Activated naive CD4-positive, alpha-beta T cell treated with anti-CD3 and anti-CD28 coated beads for 36 hours (primary cell): ENCODE measurements at regions not wholly inside any gene's neighbourhood (a gene's known extent, or its start where the extent isn't known, plus 50 kb on each side); places are given as distances from the start of the nearest gene placed in this dataset.
A peak's percentile ranks its signal among the peaks of the same experiment; 100 is the strongest.
"Not testable (repeated sequence)": the region's sequence is repeated elsewhere in the genome, so short reads cannot be mapped to it uniquely, and the experiment has no call there.

ENCODE experiments used
- CTCF ChIA-PET: fragments of 350-600 bp; sonication (Branson Sonifier 250); formaldehyde crosslinking; loops from one replicate; lab custom pipeline; 2021; ENCODE audit warnings: antibody characterized with exemption; lab: Charles Lee
- DNase-seq: peaks from one replicate; pipeline ENCODE4 v3.0.0-alpha.2; 2020
- H3K27ac Mint-ChIP-seq: one replicate; pipeline ENCODE4 v1.8.0; 2021; ENCODE audit warnings: mild to moderate bottlenecking, mixed read lengths
- H3K27me3 Mint-ChIP-seq: one replicate; pipeline ENCODE4 v1.8.0; 2021; ENCODE audit warnings: low read depth, mixed read lengths
- H3K36me3 Mint-ChIP-seq: one replicate; pipeline ENCODE4 v1.8.0; 2021; ENCODE audit warnings: low read depth, mixed read lengths
- H3K4me1 Mint-ChIP-seq: one replicate; pipeline ENCODE4 v1.8.0; 2021; ENCODE audit warnings: low read depth, mixed read lengths
- H3K4me3 Mint-ChIP-seq: one replicate; pipeline ENCODE4 v1.8.0; 2021; ENCODE audit warnings: mild to moderate bottlenecking, moderate library complexity, mixed read lengths
- H3K9me3 Mint-ChIP-seq: one replicate; pipeline ENCODE4 v1.8.0; 2021; ENCODE audit warnings: mixed read lengths
- intact Hi-C: fragments of 100-400 bp; cut with micrococcal nuclease; formaldehyde crosslinking; loops from one replicate; pipeline ENCODE4 v1.15.1; 2023

GRCh38 chr2:201568217-201568820, 75.0 kb downstream of the TMEM237 start:
- Mint-ChIP-seq H3K4me1 (peaks cover 4% of the 10 kb centered on the region), H3K4me3 (no peak overlapping the region), H3K27me3 (no peaks in the 10 kb centered on the region), H3K36me3 (no peaks in the 10 kb centered on the region), H3K27ac (no peak overlapping the region), H3K9me3 (no peaks in the 10 kb centered on the region)
- intact Hi-C loops = no loop called here
- CTCF ChIA-PET = no interaction called here
- no peak for DNase-seq

DNA sequence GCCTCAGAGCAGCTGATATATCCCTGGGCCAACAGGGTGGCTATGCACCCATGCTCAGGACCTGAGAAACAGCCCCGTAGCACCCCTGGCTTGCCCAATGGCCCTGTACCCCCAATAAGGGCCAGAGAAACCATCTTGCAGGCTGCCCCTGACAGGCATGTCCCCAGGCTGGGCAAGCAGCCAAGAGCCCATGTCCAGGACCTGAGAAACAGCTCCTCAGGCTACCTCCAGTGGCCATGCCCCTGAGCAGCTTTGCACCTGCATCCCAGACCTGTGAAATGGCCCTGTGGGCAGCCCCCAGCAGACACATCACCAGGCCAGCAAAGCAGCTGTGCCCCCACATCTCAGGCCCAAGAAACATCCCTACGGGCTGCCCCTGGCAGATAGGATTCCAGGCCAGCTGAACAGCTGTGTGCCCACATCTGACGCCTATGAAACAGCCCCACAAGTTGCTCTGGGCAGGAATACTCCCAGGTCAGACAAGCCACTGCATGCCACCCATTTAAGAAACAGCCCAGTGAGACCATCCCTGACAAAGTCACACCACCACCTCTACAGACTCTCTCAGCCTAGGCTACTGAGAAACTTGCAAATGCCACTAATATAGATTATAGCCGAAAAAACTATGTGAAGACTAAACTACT, 84.1 kb downstream of the TMEM237 start:
- no peak overlapping the region for H3K4me3 Mint-ChIP-seq
- no peak for DNase-seq
- no peaks in the 10 kb centered on the region for H3K9me3 Mint-ChIP-seq
- CTCF ChIA-PET = no interaction called here
- no peaks in the 10 kb centered on the region for H3K4me1 Mint-ChIP-seq
- no peaks in the 10 kb centered on the region for H3K36me3 Mint-ChIP-seq
- intact Hi-C loops = no loop called here
- no peaks in the 10 kb centered on the region for H3K27me3 Mint-ChIP-seq
- H3K27ac Mint-ChIP-seq = no peak overlapping the region

DNA sequence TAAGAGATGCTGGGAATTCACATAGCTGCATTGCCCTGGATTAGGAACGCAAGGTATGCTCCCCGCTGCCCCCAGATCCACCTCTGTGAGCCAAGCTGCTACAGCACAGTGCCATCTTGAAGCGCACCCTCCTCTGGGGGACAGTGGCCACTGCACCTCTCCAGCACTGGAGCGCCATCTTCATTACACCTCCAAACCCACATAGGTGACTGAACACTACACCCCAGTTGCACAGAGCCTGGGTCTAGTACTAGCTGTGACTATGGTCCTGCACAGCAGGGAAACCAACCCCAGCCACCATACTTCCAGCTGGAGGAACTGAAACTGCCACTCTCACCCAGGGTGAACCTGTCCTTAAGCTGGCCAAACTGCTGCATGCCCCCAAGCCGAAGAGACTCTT, 84.6 kb downstream of the TMEM237 start:
- DNase-seq = no peak
- Mint-ChIP-seq H3K27ac (no peak overlapping the region), H3K4me3 (no peak overlapping the region), H3K4me1 (no peaks in the 10 kb centered on the region), H3K36me3 (no peaks in the 10 kb centered on the region), H3K27me3 (no peaks in the 10 kb centered on the region), H3K9me3 (no peaks in the 10 kb centered on the region)
- intact Hi-C loops = no loop called here
- CTCF ChIA-PET = no interaction called here

DNA sequence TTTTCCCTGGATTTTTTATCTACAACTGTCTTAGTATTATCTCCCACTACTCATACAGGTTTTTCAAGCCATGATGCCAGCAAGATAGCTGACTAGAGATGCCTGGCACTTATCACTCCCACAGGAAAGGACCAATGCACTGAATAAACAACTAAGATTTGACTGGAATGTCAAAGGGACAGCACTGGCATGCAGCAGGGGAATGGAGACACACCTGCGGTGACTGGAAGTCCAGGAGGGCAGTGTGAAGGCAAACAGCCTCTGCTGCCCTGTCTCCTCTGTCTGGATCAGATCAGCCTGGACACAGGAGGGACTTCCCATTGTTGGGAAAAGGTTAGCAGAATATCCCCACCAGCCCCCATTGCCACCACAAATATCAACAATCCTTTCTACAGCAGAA, 85.1 kb downstream of the TMEM237 start:
- H3K36me3 Mint-ChIP-seq = no peaks in the 10 kb centered on the region
- no peaks in the 10 kb centered on the region for H3K27me3 Mint-ChIP-seq
- H3K4me1 Mint-ChIP-seq = no peaks in the 10 kb centered on the region
- no peak for DNase-seq
- no peak overlapping the region for H3K4me3 Mint-ChIP-seq
- no peak overlapping the region for H3K27ac Mint-ChIP-seq
- no peaks in the 10 kb centered on the region for H3K9me3 Mint-ChIP-seq
- CTCF ChIA-PET = no interaction called here
- intact Hi-C loops = no loop called here

DNA sequence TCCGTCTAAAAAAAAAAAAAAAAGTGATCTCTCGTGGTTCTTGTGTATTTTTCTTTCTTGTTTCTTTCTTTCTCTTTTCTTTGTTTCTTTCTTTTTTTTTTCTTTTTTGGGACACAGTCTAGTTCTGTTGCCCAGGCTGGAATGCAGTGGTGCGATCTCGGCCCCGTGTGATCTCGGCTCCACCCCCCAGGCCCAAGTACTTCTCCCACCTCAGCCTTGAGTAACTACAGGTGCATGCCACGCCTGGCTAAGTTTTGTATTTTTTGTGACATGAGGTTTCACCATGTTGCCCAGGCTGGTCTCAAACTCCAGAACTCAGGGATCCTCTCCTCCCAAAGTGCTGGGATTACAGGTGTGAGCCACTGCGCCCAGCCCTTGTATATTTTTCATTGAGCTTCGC, 91.4 kb downstream of the TMEM237 start:
- Mint-ChIP-seq H3K9me3 (no peaks in the 10 kb centered on the region), H3K27me3 (no peaks in the 10 kb centered on the region), H3K4me3 (no peak overlapping the region), H3K36me3 (no peaks in the 10 kb centered on the region), H3K4me1 (no peaks in the 10 kb centered on the region), H3K27ac (no peak overlapping the region)
- CTCF ChIA-PET = no interaction called here
- DNase-seq = no peak
- intact Hi-C loops = no loop called here

GRCh38 chr2:201546576-201546975, 95.0 kb downstream of the STRADB start:
- no peaks in the 10 kb centered on the region for H3K27me3 Mint-ChIP-seq
- CTCF ChIA-PET = no interaction called here
- no peak overlapping the region for H3K4me3 Mint-ChIP-seq
- DNase-seq = no peak
- H3K4me1 Mint-ChIP-seq = no peaks in the 10 kb centered on the region
- no peaks in the 10 kb centered on the region for H3K36me3 Mint-ChIP-seq
- no peak overlapping the region for H3K27ac Mint-ChIP-seq
- peaks cover 2% of the 10 kb centered on the region for H3K9me3 Mint-ChIP-seq
- intact Hi-C loops = no loop called here

GRCh38 chr2:201542291-201542690, 90.8 kb downstream of the STRADB start:
- no peak for DNase-seq
- Mint-ChIP-seq H3K27ac (no peak overlapping the region), H3K4me1 (no peaks in the 10 kb centered on the region), H3K36me3 (no peaks in the 10 kb centered on the region), H3K9me3 (peaks cover 4% of the 10 kb centered on the region), H3K27me3 (no peaks in the 10 kb centered on the region), H3K4me3 (no peak overlapping the region)
- CTCF ChIA-PET = interaction anchor here (0.7 kb wide), 1 partner anchor 78 kb away, joined by 4 read pairs; no protein-coding TSS in a partner anchor
- intact Hi-C loops = no loop called here

DNA sequence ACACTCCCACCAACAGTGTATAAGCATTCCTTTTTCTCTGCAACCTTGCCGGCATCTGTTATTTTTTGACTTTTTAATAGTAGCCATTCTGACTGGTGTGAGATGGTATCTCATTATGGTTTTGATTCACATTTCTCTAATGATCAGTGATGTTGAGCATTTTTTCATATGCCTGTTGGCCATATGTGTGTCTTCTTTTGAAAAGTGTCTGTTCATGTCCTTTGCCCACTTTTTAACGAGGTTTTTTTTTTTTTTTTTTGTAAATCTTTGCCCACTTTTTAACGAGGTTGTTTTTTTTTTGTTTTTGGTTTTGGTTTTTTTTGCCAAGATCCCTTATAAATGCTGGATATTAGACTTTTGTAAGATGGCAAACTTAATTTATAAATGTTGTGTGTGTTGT, 87.7 kb downstream of the STRADB start:
- H3K27me3 Mint-ChIP-seq, H3K27ac Mint-ChIP-seq, H3K4me3 Mint-ChIP-seq, H3K36me3 Mint-ChIP-seq, intact Hi-C loops, DNase-seq, H3K4me1 Mint-ChIP-seq, CTCF ChIA-PET, H3K9me3 Mint-ChIP-seq: not testable (repeated sequence)

DNA sequence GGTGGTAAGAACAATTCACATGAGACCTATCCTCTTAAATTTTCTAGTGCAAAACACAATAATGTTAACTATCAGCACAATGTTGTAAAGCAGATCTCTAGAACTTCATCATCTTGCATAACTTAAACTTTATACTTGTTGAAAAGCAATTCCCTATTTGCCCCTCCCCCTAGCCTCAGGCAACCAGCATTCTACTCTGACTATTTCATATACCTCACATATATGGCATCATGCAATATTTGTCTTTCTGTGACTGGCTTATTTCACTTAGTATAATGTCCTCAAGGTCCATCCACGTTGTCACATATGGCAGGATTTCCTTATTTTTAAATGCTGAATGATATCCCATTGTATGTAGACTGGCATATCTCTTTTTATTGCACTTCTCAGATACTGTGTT, 86.5 kb downstream of the STRADB start:
- Mint-ChIP-seq H3K4me3 (no peak overlapping the region), H3K27ac (no peak overlapping the region), H3K27me3 (no peaks in the 10 kb centered on the region), H3K9me3 (peaks cover 6% of the 10 kb centered on the region), H3K4me1 (peaks cover 2% of the 10 kb centered on the region), H3K36me3 (no peaks in the 10 kb centered on the region)
- CTCF ChIA-PET = no interaction called here
- intact Hi-C loops = no loop called here
- DNase-seq = no peak

- intact Hi-C loops = no loop called here
- Mint-ChIP-seq H3K4me3 (no peak overlapping the region), H3K27ac (no peak overlapping the region), H3K9me3 (peaks cover 8% of the 10 kb centered on the region), H3K36me3 (no peaks in the 10 kb centered on the region), H3K27me3 (no peaks in the 10 kb centered on the region), H3K4me1 (peaks cover 7% of the 10 kb centered on the region)
- CTCF ChIA-PET = interaction anchor here (0.7 kb wide), 1 partner anchor 12 kb away, joined by 3 read pairs; no protein-coding TSS in a partner anchor
- no peak for DNase-seq
Observed at GRCh38 chr2:201536754-201537153, 85.2 kb downstream of the STRADB start.

DNA sequence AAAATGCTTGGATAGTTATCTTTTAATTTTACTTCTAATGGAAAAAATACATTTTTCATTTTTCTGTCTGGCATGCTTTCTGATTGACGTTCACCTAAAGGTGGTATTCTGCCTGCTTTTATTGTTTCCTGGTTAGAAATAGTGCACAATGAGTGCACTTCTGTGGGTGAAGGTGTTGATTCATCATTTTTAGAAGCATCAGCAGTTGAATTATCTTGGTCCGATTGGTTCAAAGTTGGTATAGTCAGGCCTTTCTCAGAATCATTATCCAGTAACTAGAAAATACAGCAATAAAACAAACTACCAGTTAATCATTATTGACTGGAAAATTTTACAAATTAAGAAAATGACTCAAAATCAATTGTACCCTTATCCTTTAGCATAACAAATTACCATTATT, 84.5 kb downstream of the STRADB start:
- Mint-ChIP-seq H3K36me3 (no peaks in the 10 kb centered on the region), H3K4me1 (peaks cover 7% of the 10 kb centered on the region), H3K27ac (no peak overlapping the region), H3K27me3 (no peaks in the 10 kb centered on the region), H3K4me3 (no peak overlapping the region), H3K9me3 (peaks cover 8% of the 10 kb centered on the region)
- intact Hi-C loops = no loop called here
- no peak for DNase-seq
- CTCF ChIA-PET = no interaction called here

DNA sequence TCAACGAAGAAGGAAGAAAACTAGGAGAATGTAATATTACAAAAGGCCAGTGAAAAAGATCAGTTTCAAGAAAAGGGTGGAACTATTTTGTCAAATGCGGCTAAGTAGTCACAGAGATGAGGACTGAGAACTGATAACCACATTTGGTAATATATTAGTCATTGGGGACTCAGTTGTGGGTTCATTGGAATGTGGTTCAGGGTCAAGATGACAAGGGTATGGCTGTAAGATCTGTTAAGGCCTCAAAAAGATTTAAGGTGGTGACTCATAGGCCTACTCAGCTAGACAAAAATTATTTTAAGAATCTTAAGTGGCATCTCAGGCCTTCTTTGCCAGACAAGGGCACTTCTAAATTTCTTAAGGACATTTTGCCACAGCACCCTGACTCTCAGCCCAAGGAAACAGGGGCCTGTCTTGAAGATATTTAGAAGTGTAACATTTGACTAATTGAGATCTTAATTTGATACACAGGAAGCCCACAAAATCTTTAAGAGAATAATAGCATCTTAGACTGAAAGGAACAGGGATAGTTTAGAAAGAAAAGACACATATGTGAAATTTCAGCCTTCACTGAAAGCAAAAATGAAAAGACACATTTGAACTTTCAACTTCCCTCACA, 81.3 kb downstream of the STRADB start:
- peak; percentile 20 for DNase-seq
- no peak overlapping the region for H3K4me3 Mint-ChIP-seq
- CTCF ChIA-PET = no interaction called here

More for the DNA sequence above, 81.3 kb downstream of the STRADB start:
- intact Hi-C loops = loop anchor here (1.0 kb wide), 1 partner anchor 81 kb away; the partner anchor contains the start of genes STRADB and TRAK2
- Mint-ChIP-seq H3K27ac (no peak overlapping the region), H3K9me3 (peaks cover 12% of the 10 kb centered on the region), H3K36me3 (peaks cover 2% of the 10 kb centered on the region), H3K27me3 (no peaks in the 10 kb centered on the region), H3K4me1 (peaks cover 7% of the 10 kb centered on the region)
